Upper lobe of left lung (tissue), 4 donors: ENCODE measurements at regions not wholly inside any gene's neighbourhood (a gene's known extent, or its start where the extent isn't known, plus 50 kb on each side); places are given as distances from the start of the nearest gene placed in this dataset.

Experiments
- CTCF ChIP-seq, 6 experiments: fragments of 450-650 bp in 4 of 6; fragments of 200-600 bp in 2 of 6; sonication (generic) in 2 of 6; IDR thresholded peaks; one replicate each; pipeline ENCODE4 v1.5.1; 2016 to 2019; ENCODE audit warnings: antibody characterized with exemption in 6 of 6
- EP300 ChIP-seq, 4 donors: sonication (generic); formaldehyde crosslinking; IDR thresholded peaks; one replicate each; pipeline ENCODE4 v1.5.1; 2017; ENCODE audit warnings: antibody characterized with exemption in 4 of 4, control low read depth in 2 of 4
- POLR2A ChIP-seq, 4 donors: fragments of 450-650 bp; IDR thresholded peaks; one replicate each; pipeline ENCODE4 v1.5.1; 2016 to 2017; ENCODE audit warnings: antibody characterized with exemption in 4 of 4, mild to moderate bottlenecking in 2 of 4
- POLR2AphosphoS5 ChIP-seq, 2 donors: sonication (generic); formaldehyde crosslinking; IDR thresholded peaks; one replicate each; pipeline ENCODE4 v1.5.1; 2017; ENCODE audit warnings: antibody characterized with exemption in 2 of 2

- TF ChIP-seq POLR2A (IDR thresholded peaks at IDR 0.05) = no peak
- no peak for TF ChIP-seq POLR2AphosphoS5 (IDR thresholded peaks at IDR 0.05)
- no peak for TF ChIP-seq CTCF (IDR thresholded peaks at IDR 0.05)
- no peak for TF ChIP-seq EP300 (IDR thresholded peaks at IDR 0.05)
Observed at GRCh38 chr4:138650495-138650894, 365.1 kb upstream of the NOCT start.
